ENCODE measurements at regions not wholly inside any gene's neighbourhood (a gene's known extent, or its start where the extent isn't known, plus 50 kb on each side); places are given as distances from the start of the nearest gene placed in this dataset.

DNA sequence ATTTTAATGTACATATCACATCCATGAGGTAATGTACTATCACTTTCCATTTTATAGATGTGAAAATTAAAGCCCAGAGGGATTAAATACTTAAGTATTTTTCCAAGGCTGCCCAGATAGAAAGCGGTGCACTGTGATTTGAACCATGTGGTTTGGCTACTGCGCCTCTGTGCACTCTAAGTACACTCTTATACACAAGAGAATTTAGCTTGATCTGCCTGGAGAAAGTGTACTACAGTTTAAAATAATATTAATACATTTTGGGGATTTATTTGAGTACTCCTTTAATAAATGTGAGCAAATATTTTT is 360.4 kb upstream of the ACTBL2 start:
- no peak overlapping the region for H3K4me3 ChIP-seq (ENCODE audit: control insufficient read depth in 2 of 3, extremely low read depth in 1 of 3, insufficient read depth in 2 of 3, low read depth in 1 of 3, low read length in 3 of 3)
- no peaks in the 10 kb centered on the region for H3K9me3 ChIP-seq (ENCODE audit: control insufficient read depth, low read depth, low read length)
- H3K27ac ChIP-seq (ENCODE audit: control insufficient read depth, insufficient read depth, low read length): peak overlapping the region; percentile 90
- peaks cover 57% of the 10 kb centered on the region for H3K4me1 ChIP-seq (ENCODE audit: control insufficient read depth, extremely low read depth, insufficient read depth, low read length)
- H3K36me3 ChIP-seq (ENCODE audit: control insufficient read depth in 2 of 2, extremely low read depth in 1 of 2, insufficient read depth in 2 of 2, low read length in 2 of 2): no peaks in the 10 kb centered on the region
- H2AFZ ChIP-seq (ENCODE audit: control insufficient read depth, low read length): no peak overlapping the region
- no peak overlapping the region for H3K9ac ChIP-seq (ENCODE audit: control insufficient read depth, extremely low read depth, insufficient read depth, low read length)
- no peak overlapping the region for H3K4me2 ChIP-seq (ENCODE audit: control insufficient read depth, extremely low read depth, insufficient read depth, low read depth, low read length)
- DNase-seq (ENCODE audit: low read depth, low spot score): no peak
- H4K20me1 ChIP-seq (ENCODE audit: control insufficient read depth, extremely low read depth, insufficient read depth, low read length): no peaks in the 10 kb centered on the region
- H3K79me2 ChIP-seq (ENCODE audit: control insufficient read depth, insufficient read depth, low read length): no peaks in the 10 kb centered on the region
- H3K9me1 ChIP-seq (ENCODE audit: control insufficient read depth, extremely low read depth, insufficient read depth, low read length): no peaks in the 10 kb centered on the region
- dilution Hi-C loops (cut with MboI; ENCODE audit: extremely low pct_ligation_motif_present, low sequenced_read_pairs): no loop called here
- no peaks in the 10 kb centered on the region for H3K27me3 ChIP-seq (ENCODE audit: control insufficient read depth, extremely low read depth, insufficient read depth, low read length)
- no peak for TF ChIP-seq CTCF (optimal IDR thresholded peaks at IDR 0.05 in 1 of 3, IDR thresholded peaks at IDR 0.05 in 1 of 3, conservative IDR thresholded peaks at IDR 0.05 in 1 of 3; ENCODE audit: extremely low read depth in 1 of 3, insufficient read depth in 2 of 3, low read length in 3 of 3)
- no peak for TF ChIP-seq EZH2 (IDR thresholded peaks at IDR 0.05; ENCODE audit: low read length)
- FAIRE-seq: no peak

GRCh38 chr5:57842364-57843058 is 359.9 kb upstream of the ACTBL2 start:
- Histone ChIP-seq H2AFZ (ENCODE audit: control insufficient read depth, low read length) (no peak overlapping the region), H3K4me2 (ENCODE audit: control insufficient read depth, extremely low read depth, insufficient read depth, low read depth, low read length) (peak overlapping the region; percentile 55), H3K27ac (ENCODE audit: control insufficient read depth, insufficient read depth, low read length) (peak overlapping the region; percentile 90), H3K9me1 (ENCODE audit: control insufficient read depth, extremely low read depth, insufficient read depth, low read length) (no peaks in the 10 kb centered on the region), H4K20me1 (ENCODE audit: control insufficient read depth, extremely low read depth, insufficient read depth, low read length) (no peaks in the 10 kb centered on the region), H3K27me3 (ENCODE audit: control insufficient read depth, extremely low read depth, insufficient read depth, low read length) (no peaks in the 10 kb centered on the region), H3K9me3 (ENCODE audit: control insufficient read depth, low read depth, low read length) (no peaks in the 10 kb centered on the region), H3K79me2 (ENCODE audit: control insufficient read depth, insufficient read depth, low read length) (no peaks in the 10 kb centered on the region), H3K4me1 (ENCODE audit: control insufficient read depth, extremely low read depth, insufficient read depth, low read length) (peaks cover 60% of the 10 kb centered on the region), H3K4me3 (ENCODE audit: control insufficient read depth in 2 of 3, extremely low read depth in 1 of 3, insufficient read depth in 2 of 3, low read depth in 1 of 3, low read length in 3 of 3) (peak overlapping the region in 2 of 3 experiments; percentile 39), H3K36me3 (ENCODE audit: control insufficient read depth in 2 of 2, extremely low read depth in 1 of 2, insufficient read depth in 2 of 2, low read length in 2 of 2) (no peaks in the 10 kb centered on the region), H3K9ac (ENCODE audit: control insufficient read depth, extremely low read depth, insufficient read depth, low read length) (peak overlapping the region; percentile 65)
- DNase-seq (ENCODE audit: low read depth, low spot score) (no peak), FAIRE-seq (peak; percentile 36)
- dilution Hi-C loops (cut with MboI; ENCODE audit: extremely low pct_ligation_motif_present, low sequenced_read_pairs): no loop called here
- TF ChIP-seq EZH2 (IDR thresholded peaks at IDR 0.05; ENCODE audit: low read length): no peak
- TF ChIP-seq CTCF (optimal IDR thresholded peaks at IDR 0.05 in 1 of 3, IDR thresholded peaks at IDR 0.05 in 1 of 3, conservative IDR thresholded peaks at IDR 0.05 in 1 of 3; ENCODE audit: extremely low read depth in 1 of 3, insufficient read depth in 2 of 3, low read length in 3 of 3): no peak
